Trophoblast cell (in vitro differentiated cells and primary cell): ENCODE measurements at regions not wholly inside any gene's neighbourhood (a gene's known extent, or its start where the extent isn't known, plus 50 kb on each side); places are given as distances from the start of the nearest gene placed in this dataset.

ENCODE experiments used
- DNase-seq, 2 donors: peaks; one replicate each; pipeline ENCODE4 v3.0.0-alpha.2; 2016
- H2AFZ ChIP-seq: 2 replicates; pipeline ENCODE4 v1.6.1; 2013; ENCODE audit warnings: low read length, moderate library complexity, mild to moderate bottlenecking; ENCODE audit not compliant: insufficient read depth, poor library complexity
- H2AK5ac ChIP-seq: 2 replicates; pipeline ENCODE4 v1.6.1; 2013; ENCODE audit warnings: mild to moderate bottlenecking, low read length
- H2BK120ac ChIP-seq: 2 replicates; pipeline ENCODE4 v1.6.1; 2013; ENCODE audit warnings: low read length, mild to moderate bottlenecking, moderate library complexity; ENCODE audit not compliant: insufficient read depth, poor library complexity
- H2BK12ac ChIP-seq: 2 replicates; pipeline ENCODE4 v1.6.1; 2013; ENCODE audit warnings: mild to moderate bottlenecking, low read length, moderate library complexity
- H2BK5ac ChIP-seq: 2 replicates; pipeline ENCODE4 v1.6.1; 2013; ENCODE audit warnings: low read length, low read depth, moderate library complexity, mild to moderate bottlenecking; ENCODE audit not compliant: poor library complexity
- H3K14ac ChIP-seq: 2 replicates; pipeline ENCODE4 v1.6.1; 2013; ENCODE audit warnings: mild to moderate bottlenecking, low read length
- H3K18ac ChIP-seq: 2 replicates; pipeline ENCODE4 v1.6.1; 2013; ENCODE audit warnings: mild to moderate bottlenecking, low read length
- H3K23ac ChIP-seq: 2 replicates; pipeline ENCODE4 v1.6.1; 2013; ENCODE audit warnings: low read length
- H3K27ac ChIP-seq: 2 replicates; pipeline ENCODE4 v1.5.1; 2013; ENCODE audit warnings: low read depth, mild to moderate bottlenecking, inconsistent platforms, low read length, moderate library complexity
- H3K27me3 ChIP-seq: 2 replicates; pipeline ENCODE4 v1.6.1; 2013; ENCODE audit warnings: inconsistent platforms, mild to moderate bottlenecking, low read length, moderate library complexity; ENCODE audit not compliant: insufficient read depth
- H3K36me3 ChIP-seq, 2 experiments: 1 replicate in 1 of 2; 2 replicates in 1 of 2; pipeline ENCODE4 v1.6.1; 2013; ENCODE audit warnings: low read length in 2 of 2, mild to moderate bottlenecking in 2 of 2, moderate library complexity in 1 of 2; ENCODE audit not compliant: insufficient read depth in 2 of 2, control insufficient read depth in 1 of 2
- H3K4ac ChIP-seq: 2 replicates; pipeline ENCODE4 v1.6.1; 2013; ENCODE audit warnings: low read depth, mild to moderate bottlenecking, low read length, moderate library complexity
- H3K4me1 ChIP-seq, 2 experiments: 1 replicate in 1 of 2; 2 replicates in 1 of 2; pipeline ENCODE4 v1.6.1; 2013; ENCODE audit warnings: low read length in 2 of 2, mild to moderate bottlenecking in 2 of 2, moderate library complexity in 1 of 2; ENCODE audit not compliant: insufficient read depth in 2 of 2, control insufficient read depth in 1 of 2
- H3K4me2 ChIP-seq: 2 replicates; pipeline ENCODE4 v1.6.1; 2013; ENCODE audit warnings: inconsistent platforms, mild to moderate bottlenecking, low read length, moderate library complexity
- H3K4me3 ChIP-seq: 2 replicates; pipeline ENCODE4 v1.5.1; 2013; ENCODE audit warnings: mild to moderate bottlenecking, low read depth, low read length, inconsistent platforms
- H3K79me1 ChIP-seq: one replicate; pipeline ENCODE4 v1.6.1; 2013; ENCODE audit warnings: low read length
- H3K79me2 ChIP-seq: 2 replicates; pipeline ENCODE4 v1.6.1; 2013; ENCODE audit warnings: low read length, mild to moderate bottlenecking; ENCODE audit not compliant: control insufficient read depth, insufficient read depth, poor library complexity
- H3K9ac ChIP-seq: 2 replicates; pipeline ENCODE4 v1.6.1; 2013; ENCODE audit warnings: mild to moderate bottlenecking, low read length
- H3K9me3 ChIP-seq: 2 replicates; pipeline ENCODE4 v1.6.1; 2013; ENCODE audit warnings: low read depth, mild to moderate bottlenecking, control low read depth, inconsistent platforms, low read length; ENCODE audit not compliant: insufficient read depth
- H4K12ac ChIP-seq: 2 replicates; pipeline ENCODE4 v1.6.1; 2013; ENCODE audit warnings: low read depth, mild to moderate bottlenecking, low read length, moderate library complexity
- H4K8ac ChIP-seq: 2 replicates; pipeline ENCODE4 v1.6.1; 2013; ENCODE audit warnings: low read depth, mild to moderate bottlenecking, low read length, moderate library complexity
- H4K91ac ChIP-seq: one replicate; pipeline ENCODE4 v1.6.1; 2013; ENCODE audit warnings: low read depth, mild to moderate bottlenecking, low read length, moderate library complexity
- WGBS: extraction: QIAGEN DNeasy Blood & Tissue Kit; methylation state at CpG from one replicate; pipeline ENCODE4 v1.1.7; 2013; ENCODE audit warnings: missing lambda C conversion rate; ENCODE audit not compliant: insufficient read length, insufficient coverage; ENCODE audit errors: extremely low coverage; 5-methylcytosine and 5-hydroxymethylcytosine counted together

DNA sequence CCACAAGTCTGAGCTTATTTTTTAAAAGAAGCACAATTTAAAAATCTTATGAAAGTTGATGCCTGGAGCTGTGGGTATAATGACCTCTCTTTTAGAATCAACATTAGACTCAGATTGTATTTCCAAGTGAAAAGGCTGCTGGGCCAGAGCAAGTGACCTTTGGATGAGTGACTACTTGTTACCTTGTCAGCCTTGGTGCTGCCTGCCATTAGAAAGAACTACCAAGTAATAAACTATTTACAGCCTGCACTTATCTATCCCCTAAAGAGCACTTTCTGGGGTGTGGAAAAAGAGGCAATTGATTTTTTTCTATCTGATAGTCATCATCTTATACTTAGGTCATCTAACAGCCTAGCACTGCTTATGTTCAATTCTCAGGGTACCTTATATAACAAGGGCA, 134.9 kb upstream of the FBXL17 start:
- H3K9me3 ChIP-seq = no peaks in the 10 kb centered on the region
- H2BK120ac ChIP-seq = no peak overlapping the region
- no peak overlapping the region for H2BK5ac ChIP-seq
- no peak overlapping the region for H3K4ac ChIP-seq
- H2AK5ac ChIP-seq = no peak overlapping the region
- no peak overlapping the region for H3K18ac ChIP-seq
- no peak overlapping the region for H3K9ac ChIP-seq
- no peaks in the 10 kb centered on the region for H3K79me2 ChIP-seq
- no peak overlapping the region for H3K4me3 ChIP-seq
- H4K91ac ChIP-seq = no peak overlapping the region
- DNase-seq = no peak
- no peaks in the 10 kb centered on the region for H3K27me3 ChIP-seq
- H2AFZ ChIP-seq = no peak overlapping the region
- no peak overlapping the region for H3K4me2 ChIP-seq
- no peak overlapping the region for H3K14ac ChIP-seq
- peaks cover 0 to 6% of the 10 kb centered on the region in 2 experiments for H3K4me1 ChIP-seq
- no peak overlapping the region for H2BK12ac ChIP-seq
- H4K8ac ChIP-seq = no peak overlapping the region
- peaks cover 4% of the 10 kb centered on the region for H3K79me1 ChIP-seq
- H3K23ac ChIP-seq = no peak overlapping the region
- H3K36me3 ChIP-seq = no peaks in the 10 kb centered on the region
- H3K27ac ChIP-seq = no peak overlapping the region
- no peak overlapping the region for H4K12ac ChIP-seq

DNA sequence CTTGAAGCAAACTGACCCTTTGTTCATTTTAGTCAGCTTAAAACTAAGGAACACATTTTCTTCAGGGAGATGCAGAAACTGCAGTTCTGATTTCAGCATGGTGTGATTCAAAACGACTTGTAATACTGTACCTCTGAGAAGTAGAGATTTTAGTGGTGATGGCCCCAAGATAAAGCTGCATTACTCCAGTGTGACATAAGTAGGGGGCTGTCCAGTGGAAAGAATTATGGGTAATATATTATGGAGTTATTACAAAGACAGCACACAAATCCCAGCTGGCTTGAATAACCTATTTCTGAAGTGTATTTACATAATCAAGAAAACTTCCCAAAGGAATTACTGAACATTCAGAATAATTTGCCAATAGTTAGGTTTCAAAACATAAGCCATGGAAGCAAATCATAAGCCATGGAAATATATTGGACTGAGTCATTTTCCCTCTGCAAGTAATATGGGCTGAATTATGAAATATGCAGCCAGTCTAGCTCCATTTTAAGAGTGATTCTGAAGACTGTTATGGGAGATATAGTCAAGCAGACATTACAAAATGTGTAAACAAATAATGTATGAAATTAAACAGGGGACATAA, 133.7 kb upstream of the FBXL17 start:
- no peak overlapping the region for H2AFZ ChIP-seq
- H3K9me3 ChIP-seq = no peaks in the 10 kb centered on the region
- H2AK5ac ChIP-seq = no peak overlapping the region
- H4K12ac ChIP-seq = no peak overlapping the region
- no peak overlapping the region for H3K9ac ChIP-seq
- no peak overlapping the region for H3K4me2 ChIP-seq
- no peak overlapping the region for H4K8ac ChIP-seq
- H4K91ac ChIP-seq = no peak overlapping the region
- no peak overlapping the region for H3K23ac ChIP-seq
- no peak overlapping the region for H3K14ac ChIP-seq
- H2BK12ac ChIP-seq = no peak overlapping the region
- H3K27me3 ChIP-seq = no peaks in the 10 kb centered on the region
- no peaks in the 10 kb centered on the region for H3K36me3 ChIP-seq
- no CpG with 5 or more reads among the region's 1 CpG for WGBS
- no peak overlapping the region for H3K4me3 ChIP-seq
- H3K79me1 ChIP-seq = peaks cover 4% of the 10 kb centered on the region
- no peak overlapping the region for H2BK120ac ChIP-seq
- no peaks in the 10 kb centered on the region for H3K79me2 ChIP-seq
- peak in 1 of 2 donors; percentile 57 for DNase-seq
- no peak overlapping the region for H3K4ac ChIP-seq
- no peak overlapping the region for H3K18ac ChIP-seq
- H3K27ac ChIP-seq = no peak overlapping the region
- H3K4me1 ChIP-seq = peaks cover 0 to 6% of the 10 kb centered on the region in 2 experiments
- no peak overlapping the region for H2BK5ac ChIP-seq

DNA sequence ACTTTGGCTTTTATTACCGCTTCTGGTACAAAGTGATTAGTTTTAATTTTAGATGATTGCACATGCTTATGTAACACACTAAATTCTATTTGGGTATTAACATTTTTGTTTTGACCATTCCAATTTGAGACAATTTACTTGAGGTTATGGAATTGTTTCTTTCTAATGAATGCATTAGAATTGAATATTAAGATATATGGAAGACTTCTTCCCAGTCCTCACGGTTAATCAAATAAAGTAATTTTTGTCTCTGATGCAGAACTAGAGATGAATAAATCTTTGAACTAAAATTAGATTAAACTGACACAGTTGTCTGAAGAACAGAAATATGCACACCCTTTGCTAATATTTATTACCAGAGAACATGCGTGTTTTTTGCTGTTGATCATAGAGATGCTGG, 127.1 kb upstream of the FBXL17 start:
- Histone ChIP-seq H2AK5ac (no peak overlapping the region), H2AFZ (no peak overlapping the region), H3K14ac (no peak overlapping the region), H2BK120ac (no peak overlapping the region), H4K8ac (no peak overlapping the region), H3K4me1 (no peaks in the 10 kb centered on the region), H3K27ac (no peak overlapping the region), H3K9ac (no peak overlapping the region), H3K27me3 (no peaks in the 10 kb centered on the region), H3K79me2 (no peaks in the 10 kb centered on the region), H2BK5ac (no peak overlapping the region), H3K4ac (no peak overlapping the region), H3K9me3 (no peaks in the 10 kb centered on the region), H3K79me1 (no peaks in the 10 kb centered on the region), H3K23ac (no peak overlapping the region), H3K36me3 (no peaks in the 10 kb centered on the region), H2BK12ac (no peak overlapping the region), H3K4me2 (no peak overlapping the region), H3K4me3 (no peak overlapping the region), H3K18ac (no peak overlapping the region), H4K91ac (no peak overlapping the region), H4K12ac (no peak overlapping the region)
- no CpG with 5 or more reads among the region's 3 CpGs for WGBS
- no peak for DNase-seq

DNA sequence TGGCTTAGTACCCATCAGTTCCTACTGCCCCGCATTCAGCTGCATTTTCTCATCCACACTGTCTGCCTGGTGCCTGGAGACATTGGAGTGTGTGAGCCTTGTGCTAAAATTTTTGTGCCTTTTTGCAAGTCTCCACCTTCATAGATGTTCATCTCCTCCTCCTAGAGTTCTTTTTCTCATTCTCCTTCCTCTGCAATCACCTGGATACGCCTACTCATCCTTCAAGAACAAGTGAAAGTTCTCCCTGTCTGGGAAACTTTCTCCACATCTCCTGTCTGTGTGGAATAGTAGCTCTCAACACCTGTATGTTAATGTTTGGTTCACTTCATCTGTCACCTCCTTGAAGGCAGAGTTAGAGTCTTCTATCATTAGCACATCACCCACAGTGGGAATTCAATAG, 125.7 kb upstream of the FBXL17 start:
- Histone ChIP-seq H3K4me2 (no peak overlapping the region), H2AFZ (no peak overlapping the region), H2AK5ac (no peak overlapping the region), H3K14ac (no peak overlapping the region), H3K4ac (no peak overlapping the region), H3K9ac (no peak overlapping the region), H4K8ac (no peak overlapping the region), H3K27me3 (no peaks in the 10 kb centered on the region), H2BK5ac (no peak overlapping the region), H4K12ac (no peak overlapping the region), H3K4me1 (no peaks in the 10 kb centered on the region), H2BK12ac (no peak overlapping the region), H4K91ac (no peak overlapping the region), H3K36me3 (no peaks in the 10 kb centered on the region), H3K23ac (no peak overlapping the region), H3K79me1 (no peaks in the 10 kb centered on the region), H3K79me2 (no peaks in the 10 kb centered on the region), H3K4me3 (no peak overlapping the region), H3K18ac (no peak overlapping the region), H3K27ac (no peak overlapping the region), H3K9me3 (no peaks in the 10 kb centered on the region), H2BK120ac (no peak overlapping the region)
- no peak for DNase-seq
- WGBS = no CpG with 5 or more reads among the region's 2 CpGs
